ENCODE measurements at regions not wholly inside any gene's neighbourhood (a gene's known extent, or its start where the extent isn't known, plus 50 kb on each side); places are given as distances from the start of the nearest gene placed in this dataset.

- TF ChIP-seq CTCF (IDR thresholded peaks at IDR 0.05), result no peak
- TF ChIP-seq POLR2A (IDR thresholded peaks at IDR 0.05), result no peak
- no peak for DNase-seq (ENCODE audit: low spot score in 2 of 2)
- intact Hi-C loops (cut with DNase I; ENCODE audit: low total_unique reads), result no loop called here
- H3K4me3 ChIP-seq (ENCODE audit: low read depth, poor library complexity, severe bottlenecking), result no peak overlapping the region
- 90 to 95% methylated on average over 9 of the region's 9 CpGs for WGBS, 2 donors
Measured at GRCh38 chr10:129275886-129276285, 191.2 kb upstream of the MGMT start.

GRCh38 chr10:129277084-129277483 lies 190.0 kb upstream of the MGMT start:
- WGBS, 2 donors, result 86 to 88% methylated on average over 13 of the region's 13 CpGs
- DNase-seq (ENCODE audit: low spot score in 2 of 2), result no peak
- no peak overlapping the region for H3K4me3 ChIP-seq (ENCODE audit: low read depth, poor library complexity, severe bottlenecking)
- TF ChIP-seq CTCF (IDR thresholded peaks at IDR 0.05) (no peak), POLR2A (IDR thresholded peaks at IDR 0.05) (no peak)
- intact Hi-C loops (cut with DNase I; ENCODE audit: low total_unique reads), result no loop called here

GRCh38 chr10:129277841-129278240 lies 189.2 kb upstream of the MGMT start:
- WGBS, 2 donors, result 84 to 88% methylated on average over 16 of the region's 16 CpGs
- no peak overlapping the region for H3K4me3 ChIP-seq (ENCODE audit: low read depth, poor library complexity, severe bottlenecking)
- DNase-seq (ENCODE audit: low spot score in 2 of 2), result no peak
- intact Hi-C loops (cut with DNase I; ENCODE audit: low total_unique reads), result no loop called here
- TF ChIP-seq CTCF (IDR thresholded peaks at IDR 0.05), result no peak
- TF ChIP-seq POLR2A (IDR thresholded peaks at IDR 0.05), result no peak

GRCh38 chr10:129278686-129279085 lies 188.4 kb upstream of the MGMT start:
- DNase-seq (ENCODE audit: low spot score in 2 of 2), result no peak
- WGBS, 2 donors, result 61 to 71% methylated on average over 3 of the region's 3 CpGs
- intact Hi-C loops (cut with DNase I; ENCODE audit: low total_unique reads), result no loop called here
- no peak overlapping the region for H3K4me3 ChIP-seq (ENCODE audit: low read depth, poor library complexity, severe bottlenecking)
- TF ChIP-seq CTCF (IDR thresholded peaks at IDR 0.05), result no peak
- TF ChIP-seq POLR2A (IDR thresholded peaks at IDR 0.05), result no peak

- H3K4me3 ChIP-seq (ENCODE audit: low read depth, poor library complexity, severe bottlenecking), result no peak overlapping the region
- WGBS, 2 donors, result 31 to 33% methylated on average over 11 of the region's 11 CpGs
- intact Hi-C loops (cut with DNase I; ENCODE audit: low total_unique reads), result no loop called here
- no peak for DNase-seq (ENCODE audit: low spot score in 2 of 2)
- TF ChIP-seq POLR2A (IDR thresholded peaks at IDR 0.05) (no peak), CTCF (IDR thresholded peaks at IDR 0.05) (no peak)
Measured at GRCh38 chr10:129279446-129280154, 187.4 kb upstream of the MGMT start.

GRCh38 chr10:129280155-129280502 lies 186.9 kb upstream of the MGMT start:
- DNase-seq (ENCODE audit: low spot score in 2 of 2), result no peak
- intact Hi-C loops (cut with DNase I; ENCODE audit: low total_unique reads), result no loop called here
- no peak overlapping the region for H3K4me3 ChIP-seq (ENCODE audit: low read depth, poor library complexity, severe bottlenecking)
- no peak for TF ChIP-seq CTCF (IDR thresholded peaks at IDR 0.05)
- no peak for TF ChIP-seq POLR2A (IDR thresholded peaks at IDR 0.05)
- WGBS, 2 donors, result 39 to 57% methylated on average over 1 of the region's 1 CpG

Measured in lower leg skin (tissue), 4 donors.